ENCODE measurements at regions not wholly inside any gene's neighbourhood (a gene's known extent, or its start where the extent isn't known, plus 50 kb on each side); places are given as distances from the start of the nearest gene placed in this dataset.

- DNase-seq (no peak), ATAC-seq (no peak)
- TF ChIP-seq, protein P1, sequence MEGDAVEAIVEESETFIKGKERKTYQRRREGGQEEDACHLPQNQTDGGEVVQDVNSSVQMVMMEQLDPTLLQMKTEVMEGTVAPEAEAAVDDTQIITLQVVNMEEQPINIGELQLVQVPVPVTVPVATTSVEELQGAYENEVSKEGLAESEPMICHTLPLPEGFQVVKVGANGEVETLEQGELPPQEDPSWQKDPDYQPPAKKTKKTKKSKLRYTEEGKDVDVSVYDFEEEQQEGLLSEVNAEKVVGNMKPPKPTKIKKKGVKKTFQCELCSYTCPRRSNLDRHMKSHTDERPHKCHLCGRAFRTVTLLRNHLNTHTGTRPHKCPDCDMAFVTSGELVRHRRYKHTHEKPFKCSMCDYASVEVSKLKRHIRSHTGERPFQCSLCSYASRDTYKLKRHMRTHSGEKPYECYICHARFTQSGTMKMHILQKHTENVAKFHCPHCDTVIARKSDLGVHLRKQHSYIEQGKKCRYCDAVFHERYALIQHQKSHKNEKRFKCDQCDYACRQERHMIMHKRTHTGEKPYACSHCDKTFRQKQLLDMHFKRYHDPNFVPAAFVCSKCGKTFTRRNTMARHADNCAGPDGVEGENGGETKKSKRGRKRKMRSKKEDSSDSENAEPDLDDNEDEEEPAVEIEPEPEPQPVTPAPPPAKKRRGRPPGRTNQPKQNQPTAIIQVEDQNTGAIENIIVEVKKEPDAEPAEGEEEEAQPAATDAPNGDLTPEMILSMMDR (IDR thresholded peaks at IDR 0.05), result no peak
- H3K4me3 ChIP-seq, result no peak overlapping the region
- 85 to 90% (median 89%) methylated on average over 3 of the region's 3 CpGs for WGBS, 3 donors
- intact Hi-C loops (cut with DNase I), result no loop called here
- H3K9me3 ChIP-seq, result no peaks in the 10 kb centered on the region
- no peaks in the 10 kb centered on the region for H3K27me3 ChIP-seq (ENCODE audit: insufficient read depth in 3 of 3, low read length in 2 of 3)
- no peaks in the 10 kb centered on the region for H3K36me3 ChIP-seq (ENCODE audit: insufficient read depth in 1 of 2, low read depth in 1 of 2)
- H3K4me1 ChIP-seq, result no peaks in the 10 kb centered on the region
- H3K27ac ChIP-seq, result no peak overlapping the region
These were observed 273.2 kb downstream of the BCL11A start for GRCh38 chr2:60280238-60280637.

DNA sequence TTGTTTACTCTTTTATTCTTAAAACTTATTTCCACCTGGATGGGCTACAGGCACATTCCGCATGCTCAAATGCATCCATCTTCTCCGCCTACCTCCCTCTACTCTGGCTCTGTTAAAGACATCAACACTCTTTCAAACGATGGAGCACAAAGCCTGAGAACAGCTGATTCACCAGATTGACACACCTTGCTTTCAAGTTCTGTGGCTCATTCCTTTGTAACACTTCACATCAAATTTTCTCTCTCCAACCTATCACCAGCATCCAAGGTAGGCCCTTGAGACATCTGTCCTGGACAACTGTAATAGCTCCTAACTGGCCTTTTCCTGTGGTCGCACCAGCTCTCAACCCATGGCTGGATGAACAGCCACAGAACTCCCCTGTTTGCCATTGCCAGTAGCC is 274.5 kb downstream of the BCL11A start:
- no peak for DNase-seq
- Histone ChIP-seq H3K36me3 (ENCODE audit: insufficient read depth in 1 of 2, low read depth in 1 of 2) (no peaks in the 10 kb centered on the region), H3K4me3 (no peak overlapping the region), H3K9me3 (no peaks in the 10 kb centered on the region), H3K27me3 (ENCODE audit: insufficient read depth in 3 of 3, low read length in 2 of 3) (no peaks in the 10 kb centered on the region), H3K27ac (no peak overlapping the region), H3K4me1 (no peaks in the 10 kb centered on the region)
- intact Hi-C loops (cut with DNase I), result no loop called here
- WGBS, 3 donors, result 76 to 81% (median 79%) methylated on average over 4 of the region's 4 CpGs
- ATAC-seq, result no peak
- TF ChIP-seq, protein P1 (IDR thresholded peaks at IDR 0.05), result no peak

- Histone ChIP-seq H3K9me3 (no peaks in the 10 kb centered on the region), H3K36me3 (ENCODE audit: insufficient read depth in 1 of 2, low read depth in 1 of 2) (no peaks in the 10 kb centered on the region), H3K4me1 (no peaks in the 10 kb centered on the region), H3K27me3 (ENCODE audit: insufficient read depth in 3 of 3, low read length in 2 of 3) (peaks cover 0 to 2% (median 0%) of the 10 kb centered on the region in 3 donors), H3K27ac (no peak overlapping the region), H3K4me3 (no peak overlapping the region)
- DNase-seq (no peak), ATAC-seq (no peak)
- WGBS, 3 donors, result 81 to 86% (median 85%) methylated on average over 3 of the region's 3 CpGs
- TF ChIP-seq, protein P1 (IDR thresholded peaks at IDR 0.05), result no peak
- intact Hi-C loops (cut with DNase I), result no loop called here
These were observed 277.5 kb downstream of the BCL11A start for GRCh38 chr2:60275958-60276357.

GRCh38 chr2:60273836-60274235 is 279.6 kb downstream of the BCL11A start:
- Histone ChIP-seq H3K27ac (no peak overlapping the region), H3K36me3 (ENCODE audit: insufficient read depth in 1 of 2, low read depth in 1 of 2) (no peaks in the 10 kb centered on the region), H3K4me3 (no peak overlapping the region), H3K27me3 (ENCODE audit: insufficient read depth in 3 of 3, low read length in 2 of 3) (peaks cover 0 to 2% (median 0%) of the 10 kb centered on the region in 3 donors), H3K4me1 (no peaks in the 10 kb centered on the region), H3K9me3 (no peaks in the 10 kb centered on the region)
- TF ChIP-seq, protein P1 (IDR thresholded peaks at IDR 0.05), result no peak
- 85 to 90% (median 88%) methylated on average over 3 of the region's 3 CpGs for WGBS, 3 donors
- DNase-seq (no peak), ATAC-seq (no peak)
- intact Hi-C loops (cut with DNase I), result no loop called here

DNA sequence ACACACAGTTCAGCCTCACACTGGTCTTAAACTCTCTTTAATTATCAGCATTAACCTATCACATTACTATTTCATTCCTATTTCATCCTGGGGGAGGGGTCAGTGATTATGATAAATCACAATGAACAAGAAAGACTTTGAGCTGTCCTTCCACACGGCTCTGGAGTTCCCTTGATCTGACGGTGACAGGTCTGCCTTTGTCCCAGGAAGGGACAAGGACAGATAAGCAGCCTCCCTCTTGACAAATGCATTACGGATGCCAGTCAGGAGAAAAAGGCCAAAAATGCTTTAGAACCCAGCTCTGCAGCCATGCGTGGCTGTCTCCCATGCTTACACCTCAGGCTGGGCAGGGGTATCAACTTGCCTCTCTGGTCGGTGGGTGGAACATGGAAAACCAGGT is 281.7 kb downstream of the BCL11A start:
- Histone ChIP-seq H3K27me3 (ENCODE audit: insufficient read depth in 3 of 3, low read length in 2 of 3) (peaks cover 0 to 2% (median 0%) of the 10 kb centered on the region in 3 donors), H3K36me3 (ENCODE audit: insufficient read depth in 1 of 2, low read depth in 1 of 2) (no peaks in the 10 kb centered on the region), H3K9me3 (no peaks in the 10 kb centered on the region), H3K27ac (no peak overlapping the region), H3K4me3 (no peak overlapping the region), H3K4me1 (no peaks in the 10 kb centered on the region)
- intact Hi-C loops (cut with DNase I), result no loop called here
- 61 to 76% (median 72%) methylated on average over 5 of the region's 5 CpGs for WGBS, 3 donors
- ATAC-seq (no peak), DNase-seq (no peak)
- TF ChIP-seq, protein P1 (IDR thresholded peaks at IDR 0.05), result no peak
